Activated naive CD8-positive, alpha-beta T cell (primary cell): ENCODE measurements at regions not wholly inside any gene's neighbourhood (a gene's known extent, or its start where the extent isn't known, plus 50 kb on each side); places are given as distances from the start of the nearest gene placed in this dataset.
"Not testable (repeated sequence)": the region's sequence is repeated elsewhere in the genome, so short reads cannot be mapped to it uniquely, and the experiment has no call there.

Experiments
- H3K27ac Mint-ChIP-seq: one replicate; pipeline ENCODE4 v1.8.0; 2021; ENCODE audit warnings: mixed read lengths
- H3K27me3 Mint-ChIP-seq: one replicate; pipeline ENCODE4 v1.8.0; 2021; ENCODE audit warnings: mixed read lengths
- H3K36me3 Mint-ChIP-seq: one replicate; pipeline ENCODE4 v1.8.0; 2021; ENCODE audit warnings: mixed read lengths
- H3K4me1 Mint-ChIP-seq: one replicate; pipeline ENCODE4 v1.8.0; 2021; ENCODE audit warnings: low read depth, mixed read lengths
- H3K4me3 Mint-ChIP-seq: one replicate; pipeline ENCODE4 v1.8.0; 2021; ENCODE audit warnings: mild to moderate bottlenecking, mixed read lengths
- H3K9me3 Mint-ChIP-seq: one replicate; pipeline ENCODE4 v1.8.0; 2021; ENCODE audit warnings: low read depth, mixed read lengths

GRCh38 chr5:56406838-56407237, 173.7 kb upstream of the ANKRD55 start:
- Mint-ChIP-seq H3K4me3 (no peak overlapping the region), H3K36me3 (no peaks in the 10 kb centered on the region), H3K27me3 (no peaks in the 10 kb centered on the region), H3K9me3 (no peaks in the 10 kb centered on the region), H3K4me1 (no peaks in the 10 kb centered on the region), H3K27ac (no peak overlapping the region)

GRCh38 chr5:56406221-56406620, 173.1 kb upstream of the ANKRD55 start:
- no peaks in the 10 kb centered on the region for H3K36me3 Mint-ChIP-seq
- H3K4me3 Mint-ChIP-seq = no peak overlapping the region
- H3K27ac Mint-ChIP-seq = no peak overlapping the region
- no peaks in the 10 kb centered on the region for H3K4me1 Mint-ChIP-seq
- H3K9me3 Mint-ChIP-seq = no peaks in the 10 kb centered on the region
- H3K27me3 Mint-ChIP-seq = no peaks in the 10 kb centered on the region

GRCh38 chr5:56405116-56405908, 172.2 kb upstream of the ANKRD55 start:
- H3K36me3 Mint-ChIP-seq = no peaks in the 10 kb centered on the region
- H3K4me1 Mint-ChIP-seq = no peaks in the 10 kb centered on the region
- H3K27me3 Mint-ChIP-seq = no peaks in the 10 kb centered on the region
- no peak overlapping the region for H3K4me3 Mint-ChIP-seq
- no peak overlapping the region for H3K27ac Mint-ChIP-seq
- no peaks in the 10 kb centered on the region for H3K9me3 Mint-ChIP-seq

- H3K36me3 Mint-ChIP-seq = no peaks in the 10 kb centered on the region
- no peak overlapping the region for H3K27ac Mint-ChIP-seq
- H3K9me3 Mint-ChIP-seq = no peaks in the 10 kb centered on the region
- no peaks in the 10 kb centered on the region for H3K27me3 Mint-ChIP-seq
- no peaks in the 10 kb centered on the region for H3K4me1 Mint-ChIP-seq
- H3K4me3 Mint-ChIP-seq = no peak overlapping the region
Observed at GRCh38 chr5:56402266-56403220, 169.4 kb upstream of the ANKRD55 start.

GRCh38 chr5:56397796-56398195, 164.7 kb upstream of the ANKRD55 start:
- H3K27me3 Mint-ChIP-seq, H3K4me3 Mint-ChIP-seq, H3K4me1 Mint-ChIP-seq, H3K27ac Mint-ChIP-seq: not testable (repeated sequence)
- H3K9me3 Mint-ChIP-seq = peaks cover 19% of the 10 kb centered on the region
- H3K36me3 Mint-ChIP-seq = peaks cover 14% of the 10 kb centered on the region

DNA sequence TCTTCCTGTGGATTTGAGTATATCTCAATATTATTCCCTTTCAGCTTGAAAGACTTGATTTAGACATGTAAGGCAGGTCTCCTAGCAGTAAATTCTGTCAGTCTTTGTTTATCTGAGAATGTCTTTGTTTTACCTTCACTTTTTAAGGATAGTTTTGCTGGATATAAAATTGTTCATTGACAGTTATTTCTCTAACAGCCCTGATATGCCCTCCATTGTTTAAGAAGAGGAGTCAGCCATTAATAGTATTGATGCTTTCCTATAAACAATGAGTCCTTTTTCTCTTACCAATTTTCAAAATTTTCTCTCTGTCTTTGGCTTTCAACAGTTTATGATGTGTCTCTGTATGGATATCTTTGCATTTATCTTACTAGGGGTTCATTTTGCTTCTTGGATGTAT, 163.5 kb upstream of the ANKRD55 start:
- Mint-ChIP-seq H3K4me1 (no peaks in the 10 kb centered on the region), H3K9me3 (peaks cover 26% of the 10 kb centered on the region), H3K27me3 (no peaks in the 10 kb centered on the region), H3K27ac (no peak overlapping the region), H3K36me3 (peaks cover 14% of the 10 kb centered on the region), H3K4me3 (no peak overlapping the region)

DNA sequence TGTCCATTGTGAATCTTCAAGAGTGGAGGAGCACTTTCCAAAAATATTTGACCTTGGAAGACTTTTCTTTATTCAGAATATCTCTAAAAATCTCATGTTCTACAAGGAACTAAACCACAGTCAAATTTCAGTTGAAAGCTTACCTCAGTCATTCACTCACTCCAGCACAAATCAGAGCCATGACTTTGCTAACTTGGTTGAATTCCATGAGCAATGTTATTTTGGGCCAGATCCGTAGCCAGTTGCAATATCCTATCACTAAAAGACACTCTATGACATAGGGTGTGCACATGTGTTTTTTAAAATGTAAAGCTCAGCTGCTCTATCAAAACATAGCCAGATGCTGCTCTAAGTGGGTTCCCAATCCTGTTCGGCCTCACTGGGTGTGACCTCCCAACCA, 156.1 kb upstream of the ANKRD55 start:
- H3K4me3 Mint-ChIP-seq = no peak overlapping the region
- H3K9me3 Mint-ChIP-seq = peaks cover 8% of the 10 kb centered on the region
- H3K36me3 Mint-ChIP-seq = no peaks in the 10 kb centered on the region
- H3K27me3 Mint-ChIP-seq = peaks cover 2% of the 10 kb centered on the region
- no peak overlapping the region for H3K27ac Mint-ChIP-seq
- H3K4me1 Mint-ChIP-seq = no peaks in the 10 kb centered on the region

DNA sequence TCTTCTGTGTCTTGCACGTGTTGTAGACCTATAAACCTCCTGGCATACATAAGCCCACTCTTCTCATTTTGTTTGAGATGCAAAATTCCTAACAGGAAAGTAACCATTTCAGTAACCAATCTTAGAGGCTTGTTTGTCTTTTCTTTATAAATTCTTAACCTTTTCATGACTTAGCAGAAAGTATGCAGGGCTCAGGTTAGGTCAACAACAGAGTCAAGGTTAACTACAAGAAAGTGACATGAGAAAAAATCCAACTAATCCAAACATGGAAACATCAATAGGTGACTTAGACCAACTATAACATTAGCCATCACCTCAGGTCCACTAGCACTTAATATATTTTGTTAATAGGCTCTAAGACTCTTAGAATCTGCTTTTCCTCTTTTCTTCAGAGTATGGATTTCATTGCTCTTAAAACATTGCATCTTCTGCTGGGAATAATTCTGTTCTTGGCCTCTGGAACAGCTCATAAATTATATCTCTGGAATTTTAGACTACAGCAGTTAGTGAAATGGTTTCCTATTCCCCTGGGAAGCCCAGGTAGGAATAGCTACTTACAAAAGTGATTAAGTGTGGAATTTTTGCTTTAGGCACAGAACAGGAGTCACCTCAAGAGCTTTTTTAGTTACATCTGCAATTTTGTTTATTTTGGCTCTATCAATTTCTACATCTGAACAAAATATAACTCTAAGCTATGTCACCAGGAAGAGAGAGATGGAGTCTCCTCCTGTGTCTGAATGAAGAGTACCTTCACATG, 155.3 kb upstream of the ANKRD55 start:
- no peaks in the 10 kb centered on the region for H3K4me1 Mint-ChIP-seq
- H3K27me3 Mint-ChIP-seq = peaks cover 2% of the 10 kb centered on the region
- no peak overlapping the region for H3K4me3 Mint-ChIP-seq
- no peak overlapping the region for H3K27ac Mint-ChIP-seq
- no peaks in the 10 kb centered on the region for H3K36me3 Mint-ChIP-seq
- peaks cover 8% of the 10 kb centered on the region for H3K9me3 Mint-ChIP-seq

- Mint-ChIP-seq H3K4me3 (no peak overlapping the region), H3K27me3 (peaks cover 3% of the 10 kb centered on the region), H3K27ac (no peak overlapping the region), H3K36me3 (no peaks in the 10 kb centered on the region), H3K4me1 (no peaks in the 10 kb centered on the region), H3K9me3 (no peaks in the 10 kb centered on the region)
Observed at GRCh38 chr5:56386046-56386445, 152.9 kb upstream of the ANKRD55 start.

DNA sequence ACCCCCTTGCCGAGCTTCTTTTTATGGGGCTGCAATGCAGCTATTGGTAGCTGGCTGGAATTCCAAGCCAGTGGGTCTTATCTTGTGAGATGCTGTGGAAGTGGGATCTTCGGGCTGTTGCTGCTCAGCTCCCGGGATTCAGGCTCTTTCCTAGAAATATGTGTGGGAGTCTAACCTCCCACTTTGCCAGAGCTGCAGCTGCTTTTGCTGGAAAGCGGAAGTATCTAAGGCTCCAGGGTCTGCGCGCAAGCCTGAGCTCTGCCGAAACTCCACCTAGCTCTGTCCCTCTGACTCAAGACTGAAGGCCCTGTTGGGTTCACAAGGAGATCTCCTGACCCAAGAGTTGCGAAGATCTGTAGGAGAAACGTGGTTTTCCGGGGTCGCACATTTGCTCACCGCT, 151.1 kb upstream of the ANKRD55 start:
- Mint-ChIP-seq H3K27me3 (peaks cover 3% of the 10 kb centered on the region), H3K4me1 (no peaks in the 10 kb centered on the region), H3K27ac (no peak overlapping the region), H3K4me3 (no peak overlapping the region), H3K9me3 (no peaks in the 10 kb centered on the region), H3K36me3 (no peaks in the 10 kb centered on the region)

- Mint-ChIP-seq H3K27ac (no peak overlapping the region), H3K4me1 (no peaks in the 10 kb centered on the region), H3K4me3 (no peak overlapping the region), H3K36me3 (no peaks in the 10 kb centered on the region), H3K9me3 (no peaks in the 10 kb centered on the region), H3K27me3 (peaks cover 3% of the 10 kb centered on the region)
Observed at GRCh38 chr5:56383761-56384160, 150.6 kb upstream of the ANKRD55 start.

DNA sequence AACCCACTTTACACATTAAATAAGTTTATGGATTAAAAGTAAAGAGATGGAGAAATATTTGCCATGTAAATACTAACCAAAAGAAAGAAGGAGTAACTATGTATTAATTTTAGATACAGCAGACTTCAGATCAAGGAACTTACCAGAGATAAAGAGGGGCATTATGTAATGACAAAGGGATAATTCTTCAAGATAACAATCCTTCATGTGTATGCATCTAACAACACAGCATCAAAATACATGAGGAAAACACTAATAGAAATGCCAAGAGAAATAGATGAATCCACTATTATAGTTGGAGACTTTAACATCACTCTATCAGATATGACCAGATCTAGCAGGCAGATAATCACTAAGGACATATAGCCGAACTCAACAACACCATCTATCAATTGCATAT, 149.8 kb upstream of the ANKRD55 start:
- H3K4me3 Mint-ChIP-seq = no peak overlapping the region
- peaks cover 3% of the 10 kb centered on the region for H3K27me3 Mint-ChIP-seq
- H3K9me3 Mint-ChIP-seq = no peaks in the 10 kb centered on the region
- no peak overlapping the region for H3K27ac Mint-ChIP-seq
- H3K36me3 Mint-ChIP-seq = no peaks in the 10 kb centered on the region
- H3K4me1 Mint-ChIP-seq = no peaks in the 10 kb centered on the region

DNA sequence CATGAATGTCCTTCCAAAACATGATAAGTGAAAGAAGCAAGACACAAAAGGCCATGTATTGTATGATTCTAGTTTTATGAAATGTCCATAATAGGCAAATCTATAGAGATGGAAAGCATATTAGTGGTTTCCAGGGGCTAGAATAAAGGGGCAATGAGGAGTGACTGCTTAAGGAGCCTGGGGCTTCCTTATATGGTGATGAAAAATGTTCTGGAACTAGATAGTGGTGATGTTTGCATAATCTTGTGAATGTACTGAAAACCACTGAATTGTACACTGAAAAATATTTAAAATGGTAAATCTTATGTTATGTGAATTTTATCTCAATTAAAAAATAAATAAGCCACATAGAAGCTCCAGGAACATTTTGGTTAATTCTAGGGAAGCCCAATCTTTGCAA, 144.4 kb upstream of the ANKRD55 start:
- Mint-ChIP-seq H3K4me1 (no peaks in the 10 kb centered on the region), H3K36me3 (peaks cover 4% of the 10 kb centered on the region), H3K27me3 (no peaks in the 10 kb centered on the region), H3K9me3 (no peaks in the 10 kb centered on the region), H3K4me3 (no peak overlapping the region), H3K27ac (no peak overlapping the region)

- Mint-ChIP-seq H3K27me3 (no peaks in the 10 kb centered on the region), H3K4me1 (no peaks in the 10 kb centered on the region), H3K27ac (no peak overlapping the region), H3K36me3 (peaks cover 7% of the 10 kb centered on the region), H3K9me3 (no peaks in the 10 kb centered on the region), H3K4me3 (no peak overlapping the region)
Observed at GRCh38 chr5:56376128-56376527, 143.0 kb upstream of the ANKRD55 start.

DNA sequence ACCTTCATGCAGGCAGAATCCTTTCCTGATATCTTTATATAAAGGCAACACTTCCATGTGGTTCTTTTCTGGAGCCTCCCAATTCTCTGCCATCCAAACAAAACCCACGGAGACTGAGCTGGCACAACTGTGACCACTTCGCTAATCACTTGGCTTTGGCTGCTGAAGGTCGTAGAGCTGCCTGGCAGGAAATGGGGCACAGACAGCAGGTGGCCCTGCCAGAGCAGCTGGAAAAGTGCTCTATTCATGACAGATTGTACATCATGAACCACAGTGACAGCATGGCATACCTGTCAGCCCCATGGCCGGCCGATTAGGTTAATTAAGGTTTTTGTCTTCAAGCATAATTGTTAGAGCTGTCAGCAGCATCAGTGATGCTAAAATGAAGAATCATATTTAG, 141.9 kb upstream of the ANKRD55 start:
- H3K4me3 Mint-ChIP-seq = no peak overlapping the region
- H3K36me3 Mint-ChIP-seq = peaks cover 9% of the 10 kb centered on the region
- no peaks in the 10 kb centered on the region for H3K9me3 Mint-ChIP-seq
- no peaks in the 10 kb centered on the region for H3K4me1 Mint-ChIP-seq
- H3K27me3 Mint-ChIP-seq = no peaks in the 10 kb centered on the region
- no peak overlapping the region for H3K27ac Mint-ChIP-seq
